ENCODE measurements at regions not wholly inside any gene's neighbourhood (a gene's known extent, or its start where the extent isn't known, plus 50 kb on each side); places are given as distances from the start of the nearest gene placed in this dataset.

DNA sequence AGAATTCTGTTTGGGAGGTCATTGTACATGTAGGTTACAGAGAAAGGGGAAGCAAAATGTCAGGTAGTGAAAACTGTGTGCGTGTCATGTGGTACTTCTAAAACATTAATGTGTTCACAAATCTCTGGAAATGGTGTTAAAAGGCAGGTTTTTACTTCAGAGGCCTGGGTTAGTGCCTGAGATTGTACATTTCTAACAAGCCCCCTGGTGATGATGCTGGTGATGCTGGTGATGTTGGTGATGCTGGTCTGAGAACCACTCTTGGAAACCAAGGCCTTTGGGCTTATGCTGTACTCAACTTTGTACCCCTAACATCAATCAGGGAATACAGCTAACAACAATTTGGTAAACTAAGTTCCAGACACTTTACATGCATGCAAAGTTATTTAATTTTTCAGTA is 187.1 kb downstream of the SCG2 start:
- TF ChIP-seq MYC (IDR thresholded peaks at IDR 0.05; ENCODE audit: borderline replicate concordance, low read length) (no peak), KDM5A (IDR thresholded peaks at IDR 0.05) (no peak), CTCF (IDR thresholded peaks at IDR 0.05) (no peak), PHF8 (IDR thresholded peaks at IDR 0.05; ENCODE audit: borderline replicate concordance, low read depth) (no peak), POLR2A (IDR thresholded peaks at IDR 0.05; ENCODE audit: low read length) (no peak), CEBPB (IDR thresholded peaks at IDR 0.05) (no peak), NPAS2 (CRISPR knock-in tag; IDR thresholded peaks at IDR 0.05; ENCODE audit: borderline replicate concordance) (no peak), CBX8 (IDR thresholded peaks at IDR 0.05) (no peak), REST (IDR thresholded peaks at IDR 0.05) (no peak), RFX5 (IDR thresholded peaks at IDR 0.05) (no peak), SMC3 (IDR thresholded peaks at IDR 0.05) (no peak), USF2 (IDR thresholded peaks at IDR 0.05) (no peak)
- TF ChIP-seq, protein P1, sequence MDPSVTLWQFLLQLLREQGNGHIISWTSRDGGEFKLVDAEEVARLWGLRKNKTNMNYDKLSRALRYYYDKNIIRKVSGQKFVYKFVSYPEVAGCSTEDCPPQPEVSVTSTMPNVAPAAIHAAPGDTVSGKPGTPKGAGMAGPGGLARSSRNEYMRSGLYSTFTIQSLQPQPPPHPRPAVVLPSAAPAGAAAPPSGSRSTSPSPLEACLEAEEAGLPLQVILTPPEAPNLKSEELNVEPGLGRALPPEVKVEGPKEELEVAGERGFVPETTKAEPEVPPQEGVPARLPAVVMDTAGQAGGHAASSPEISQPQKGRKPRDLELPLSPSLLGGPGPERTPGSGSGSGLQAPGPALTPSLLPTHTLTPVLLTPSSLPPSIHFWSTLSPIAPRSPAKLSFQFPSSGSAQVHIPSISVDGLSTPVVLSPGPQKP (IDR thresholded peaks at IDR 0.05; ENCODE audit: low read depth, low read length) = no peak
- TF ChIP-seq, protein P2, sequence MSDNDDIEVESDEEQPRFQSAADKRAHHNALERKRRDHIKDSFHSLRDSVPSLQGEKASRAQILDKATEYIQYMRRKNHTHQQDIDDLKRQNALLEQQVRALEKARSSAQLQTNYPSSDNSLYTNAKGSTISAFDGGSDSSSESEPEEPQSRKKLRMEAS (IDR thresholded peaks at IDR 0.05) = no peak

All from A549 (cell line).